ENCODE measurements at regions not wholly inside any gene's neighbourhood (a gene's known extent, or its start where the extent isn't known, plus 50 kb on each side); places are given as distances from the start of the nearest gene placed in this dataset.

GRCh38 chr2:6196449-6196848, 504.3 kb downstream of the SOX11 start:
- no peak for TF ChIP-seq CTCF (conservative IDR thresholded peaks at IDR 0.05 in 1 of 2, IDR thresholded peaks at IDR 0.05 in 1 of 2; ENCODE audit: extremely low read depth in 1 of 2, insufficient read depth in 1 of 2, low read depth in 1 of 2, low read length in 2 of 2)
- TF ChIP-seq EZH2 (IDR thresholded peaks at IDR 0.05; ENCODE audit: borderline replicate concordance, low read length): no peak
